ENCODE measurements at regions not wholly inside any gene's neighbourhood (a gene's known extent, or its start where the extent isn't known, plus 50 kb on each side); places are given as distances from the start of the nearest gene placed in this dataset.
"Not testable (repeated sequence)": the region's sequence is repeated elsewhere in the genome, so short reads cannot be mapped to it uniquely, and the experiment has no call there.

DNA sequence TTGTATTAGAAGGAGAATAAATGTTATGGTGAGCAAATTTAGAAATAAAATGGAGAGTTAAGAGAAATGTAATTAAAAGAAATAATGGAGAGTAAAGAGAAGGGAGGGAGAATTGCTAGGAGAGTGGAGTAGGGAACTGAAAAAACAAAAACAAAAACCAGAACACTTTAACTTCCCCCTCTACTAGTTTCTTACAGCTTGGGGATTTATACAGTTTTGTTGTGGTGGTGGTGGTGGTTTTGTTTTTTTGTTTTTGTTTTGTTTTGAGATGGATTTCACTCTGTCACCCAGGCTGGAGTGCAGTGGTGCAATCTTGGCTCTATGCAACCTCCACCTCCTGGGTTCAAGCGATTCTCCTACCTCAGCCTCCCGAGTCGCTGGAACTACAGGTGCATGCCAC is 322.4 kb downstream of the TMEM167A start:
- no peak for DNase-seq (ENCODE audit: low read depth)

DNA sequence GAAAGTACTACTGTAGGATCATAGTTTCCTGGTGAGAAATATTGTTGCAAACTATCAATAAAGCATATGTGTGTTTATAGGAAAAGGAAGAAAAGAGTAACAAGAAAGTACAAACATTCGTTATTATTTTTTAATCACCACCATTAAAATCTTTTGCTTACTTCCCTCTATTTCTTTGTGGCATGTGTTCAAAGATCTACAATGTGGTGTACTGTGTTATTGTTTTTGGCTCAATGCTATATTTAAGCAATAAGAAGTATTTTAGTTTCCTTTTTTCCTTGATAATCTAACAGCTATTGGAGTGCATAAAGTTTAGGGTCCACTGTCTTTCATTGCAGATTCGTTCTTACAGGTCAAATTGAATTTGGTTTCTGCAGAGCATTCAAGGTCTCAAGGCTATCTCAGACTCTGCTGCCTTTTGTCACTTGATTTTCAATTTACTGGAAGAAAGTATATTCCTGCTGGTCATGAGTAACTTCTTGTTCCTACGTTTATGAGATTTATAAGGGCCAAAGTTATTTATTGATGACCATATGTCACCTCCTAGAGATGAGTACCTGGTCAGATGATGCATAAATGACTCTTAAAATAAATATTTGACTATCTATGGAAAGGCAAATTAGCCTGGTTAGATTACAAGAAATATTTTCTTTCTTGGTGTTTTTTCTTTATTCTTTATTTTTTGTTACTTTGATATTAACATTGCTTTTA is 323.0 kb downstream of the TMEM167A start:
- DNase-seq (ENCODE audit: low read depth): no peak

DNA sequence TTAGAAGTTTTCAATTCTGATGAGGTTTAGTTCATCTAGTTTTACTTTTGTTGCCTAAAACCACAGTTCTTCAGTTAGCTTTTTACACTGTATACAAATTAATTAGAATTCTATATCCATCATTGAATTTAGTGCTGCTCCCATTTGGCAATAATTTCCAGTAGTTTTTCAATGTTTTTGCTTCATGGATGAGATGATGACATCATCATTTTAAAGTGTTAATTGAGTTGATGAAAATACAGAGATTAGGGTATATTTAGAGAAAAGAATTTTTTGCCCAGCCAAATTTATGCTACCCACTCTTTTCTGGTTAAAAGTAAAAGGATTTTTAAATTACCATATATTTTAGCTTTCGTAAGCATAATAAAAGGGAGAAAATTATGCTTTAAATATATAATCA is 323.8 kb downstream of the TMEM167A start:
- DNase-seq (ENCODE audit: low read depth): no peak

DNA sequence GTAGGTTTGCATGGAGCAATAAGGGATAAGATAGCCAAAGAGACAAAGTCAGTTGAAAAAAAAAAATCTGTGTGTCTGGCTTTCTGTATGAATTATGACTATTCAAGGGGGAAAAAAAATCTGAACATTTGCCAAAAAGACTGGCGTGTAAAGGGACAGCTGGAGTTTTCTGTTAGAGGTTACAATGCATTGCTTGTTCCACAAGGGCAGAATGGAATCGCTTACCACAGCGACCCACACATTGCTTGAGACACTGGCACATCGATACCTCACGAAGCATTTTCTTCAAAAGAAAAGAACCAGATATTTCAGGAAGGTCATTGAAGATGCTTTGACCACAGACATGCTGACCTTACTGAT is 327.8 kb downstream of the TMEM167A start:
- no peak for DNase-seq (ENCODE audit: low read depth)

DNA sequence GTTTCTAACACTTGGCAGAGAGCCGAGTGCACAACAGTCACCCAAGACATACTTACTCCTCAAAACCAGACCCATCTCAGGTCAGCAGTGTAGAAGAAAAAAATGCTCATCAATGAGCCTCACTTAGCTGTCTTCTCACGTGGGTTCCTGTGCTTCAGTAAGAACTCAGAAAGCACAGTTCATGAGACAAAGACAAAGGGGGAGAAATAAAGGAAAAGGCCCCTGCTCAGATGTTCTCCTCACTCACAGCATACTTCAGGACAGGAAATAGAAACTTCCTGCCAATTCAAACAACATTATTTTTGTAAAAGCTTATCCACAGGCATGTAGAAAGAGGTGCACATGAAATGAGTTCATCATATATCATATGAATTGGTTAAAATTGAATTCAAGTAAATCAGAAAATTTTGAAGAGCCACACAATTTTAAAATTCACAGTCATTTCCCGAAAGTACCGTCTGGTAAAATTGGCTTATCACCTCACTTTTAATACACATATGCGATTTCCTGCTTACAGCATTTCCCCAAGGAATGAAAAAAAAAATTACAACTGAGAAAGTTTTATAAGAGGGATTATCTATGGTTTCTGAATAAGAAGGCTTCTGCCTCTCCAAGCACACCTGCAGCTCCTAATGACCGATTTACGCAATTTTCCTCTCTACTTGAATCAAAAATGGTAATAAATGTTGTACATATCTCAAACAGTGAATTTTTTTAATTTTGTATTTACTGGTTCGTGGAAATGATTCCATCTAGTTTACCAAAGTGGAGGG is 328.3 kb downstream of the TMEM167A start:
- DNase-seq (ENCODE audit: low read depth): no peak

DNA sequence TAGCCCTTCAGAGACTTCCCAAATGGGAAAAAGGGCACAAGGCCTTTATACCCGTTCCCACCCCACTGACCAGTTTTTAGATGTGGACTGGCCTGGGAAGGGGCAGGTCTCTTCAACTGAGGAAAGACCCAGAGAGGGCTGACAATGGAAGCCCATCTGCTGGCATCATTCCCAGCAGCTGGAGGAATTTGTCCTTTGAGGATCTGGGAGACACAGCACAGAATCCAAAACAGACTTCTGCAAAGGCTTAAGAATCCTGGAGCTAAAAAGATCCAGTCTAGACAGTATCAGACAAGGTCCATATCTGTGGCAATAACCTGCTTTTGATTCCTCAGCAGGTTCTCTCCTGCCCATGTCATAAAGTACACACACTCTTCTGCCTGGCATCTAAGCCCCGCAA is 329.2 kb downstream of the TMEM167A start:
- no peak for DNase-seq (ENCODE audit: low read depth)

DNA sequence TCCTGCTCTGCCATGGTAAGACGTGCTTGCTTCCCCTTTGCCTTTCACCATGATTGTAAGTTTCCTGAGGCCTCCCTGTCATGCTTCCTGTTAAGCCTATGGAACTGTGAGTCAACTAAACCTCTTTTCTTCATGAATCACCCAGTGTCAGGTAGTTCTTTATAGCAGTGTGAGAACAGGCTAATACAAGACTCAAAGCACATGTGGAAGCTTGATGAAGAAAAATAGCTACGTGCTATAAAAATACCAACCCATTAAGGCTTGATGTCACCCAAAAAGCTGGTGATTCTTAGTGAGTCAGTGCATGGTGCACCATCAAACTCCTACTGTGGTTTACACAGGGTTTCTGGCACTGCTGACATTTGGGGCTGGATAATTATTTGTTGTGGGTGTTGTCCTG is 332.2 kb downstream of the TMEM167A start:
- DNase-seq (ENCODE audit: low read depth): no peak

DNA sequence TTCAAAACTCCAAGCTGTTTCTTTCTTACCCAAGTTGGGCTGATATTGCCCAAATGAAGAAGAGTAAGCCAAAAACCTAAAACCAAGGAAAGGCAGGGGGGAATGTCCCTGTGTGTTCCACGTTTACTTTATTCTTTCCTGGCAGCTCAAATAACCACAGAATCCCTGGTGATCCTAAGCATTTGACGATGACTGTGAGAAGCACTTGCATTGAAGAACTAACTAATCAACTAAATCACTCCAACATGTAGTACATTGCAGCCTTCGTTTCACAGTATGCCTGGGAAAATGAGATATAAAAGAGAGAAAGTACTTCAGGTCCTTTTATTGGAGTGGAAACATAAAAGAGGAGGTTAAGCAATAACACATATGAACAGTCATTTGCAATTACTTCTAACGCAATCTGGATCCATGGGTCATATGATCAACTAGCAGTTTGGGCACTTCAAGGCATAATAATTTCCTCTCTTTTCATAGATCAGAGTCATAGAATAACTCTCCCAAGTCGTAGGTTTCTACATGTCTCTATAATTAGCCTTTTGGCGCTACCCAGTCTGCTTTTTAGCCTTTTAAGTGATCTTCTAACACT is 338.4 kb downstream of the TMEM167A start:
- peak; percentile 55 for DNase-seq (ENCODE audit: low read depth)

DNA sequence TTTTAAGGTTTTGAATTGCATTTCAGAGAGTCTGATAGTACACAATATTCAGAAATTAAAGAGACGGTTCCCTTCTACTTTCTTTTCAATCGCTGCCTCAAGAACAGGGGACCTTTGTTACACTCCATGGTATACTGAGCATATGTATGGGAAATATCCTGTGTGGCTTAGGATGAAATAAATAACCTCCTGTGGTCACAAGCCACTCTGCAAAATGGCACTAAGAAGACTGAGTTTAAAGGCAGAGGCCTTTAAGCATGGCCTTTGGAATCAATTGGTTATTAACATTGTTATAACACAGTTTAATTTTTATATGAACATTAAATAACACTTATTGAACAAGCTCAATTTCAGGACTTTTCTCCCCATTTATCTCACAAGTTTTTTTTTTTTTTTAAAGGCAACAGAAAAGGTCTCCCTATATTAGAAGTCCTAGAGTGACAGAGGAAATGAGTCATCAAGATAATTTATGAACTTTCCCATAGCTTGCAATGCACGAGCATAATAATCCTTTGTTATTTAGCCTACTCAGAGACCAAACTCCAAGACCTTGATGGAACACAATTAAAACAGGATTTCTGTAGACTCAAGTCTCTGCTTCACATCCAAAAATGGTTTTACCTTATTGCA is 341.9 kb downstream of the TMEM167A start:
- DNase-seq (ENCODE audit: low read depth): no peak

DNA sequence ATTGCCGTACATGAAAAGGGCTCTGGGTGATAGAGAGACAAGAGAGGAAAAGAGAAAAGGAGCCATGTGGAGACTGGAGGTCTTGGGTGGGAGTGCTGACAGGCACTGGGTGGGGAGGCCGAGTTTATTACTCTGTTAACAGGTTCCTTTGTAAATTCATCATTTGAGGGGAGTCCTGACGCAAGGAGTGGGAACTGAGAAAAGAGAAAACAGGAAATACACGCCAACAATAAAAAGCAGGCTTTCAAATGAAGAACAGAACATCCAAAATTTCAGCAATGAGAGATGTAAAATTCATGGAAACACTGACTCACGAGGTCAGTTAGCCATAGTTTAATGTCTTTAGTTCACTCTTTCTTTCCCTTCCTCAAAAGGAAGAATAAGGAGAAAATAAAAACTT is 342.8 kb downstream of the TMEM167A start:
- DNase-seq (ENCODE audit: low read depth): peak; percentile 43

DNA sequence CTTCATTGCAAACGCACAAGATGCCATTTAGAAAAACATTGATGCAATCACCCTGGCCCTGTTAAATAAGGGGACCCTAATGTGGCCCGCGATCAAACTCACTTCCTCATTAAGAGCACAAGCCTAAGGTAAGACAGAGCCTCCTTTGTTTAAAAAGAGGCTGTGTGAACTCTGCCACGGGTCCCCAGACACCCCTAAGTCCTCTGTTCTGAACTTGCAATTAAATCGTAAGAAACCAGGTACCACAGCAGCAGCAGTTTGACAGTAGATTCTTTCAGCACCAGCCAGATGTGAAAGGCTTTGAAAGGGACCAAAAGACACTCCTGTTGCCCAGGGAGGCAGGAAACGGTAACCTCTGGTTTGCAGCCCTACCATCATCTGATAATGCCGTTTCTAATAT is 346.3 kb downstream of the TMEM167A start:
- DNase-seq (ENCODE audit: low read depth): no peak

DNA sequence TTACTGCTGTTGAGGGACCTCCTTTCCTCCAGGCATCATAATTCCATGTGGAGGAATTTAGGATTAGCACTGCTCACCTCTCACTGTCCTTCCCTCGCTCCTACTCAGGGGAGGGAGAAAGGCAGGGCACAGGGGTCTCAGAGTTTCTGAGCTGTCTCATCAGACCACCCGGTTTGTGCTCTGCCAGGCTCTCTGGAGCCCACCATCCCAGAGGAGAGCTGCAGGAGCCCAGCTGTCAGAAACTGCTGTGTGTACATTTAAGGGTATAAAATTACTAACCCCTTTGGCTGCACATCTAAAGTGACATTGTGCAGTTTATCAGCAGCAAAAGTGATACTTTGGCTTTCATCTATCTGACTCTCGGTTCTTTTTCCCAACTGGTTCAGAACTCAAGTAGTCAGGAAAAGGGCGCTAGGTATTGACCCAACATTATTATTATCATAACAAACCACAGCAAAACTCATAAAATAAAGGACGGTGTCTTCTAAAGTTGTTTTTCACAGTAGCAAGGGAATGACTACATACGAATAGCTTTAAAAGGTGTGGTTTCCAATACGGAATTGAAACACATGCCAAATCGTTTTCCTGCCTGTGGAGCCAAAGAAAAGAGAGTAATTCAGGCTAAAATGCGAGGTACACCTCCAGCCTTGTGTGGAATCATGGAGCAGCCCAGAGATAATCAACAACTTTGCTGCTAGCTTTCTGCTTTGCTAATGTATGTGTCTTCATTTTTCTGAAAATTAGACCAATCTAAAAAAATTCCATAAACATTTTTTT is 348.1 kb downstream of the TMEM167A start:
- DNase-seq (ENCODE audit: low read depth): no peak

DNA sequence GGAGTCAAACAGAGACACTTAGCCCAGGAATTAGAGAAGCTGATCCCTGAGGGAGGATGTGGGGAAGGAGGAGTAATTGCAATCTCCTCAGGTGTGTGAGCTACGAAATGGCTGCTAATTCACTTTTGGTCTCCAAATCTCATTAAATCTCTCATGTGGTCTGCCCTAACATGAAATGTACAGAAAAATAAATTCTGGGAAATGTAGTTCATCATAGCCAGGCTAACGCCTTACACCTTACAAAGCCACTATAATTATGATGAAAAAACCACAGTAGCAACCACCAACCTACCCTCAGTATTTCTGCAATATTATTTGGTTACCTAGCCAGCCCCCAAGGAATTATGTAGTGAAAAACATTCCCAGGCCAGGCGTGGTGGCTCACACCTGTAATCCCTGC is 354.0 kb downstream of the TMEM167A start:
- no peak for DNase-seq (ENCODE audit: low read depth)

DNA sequence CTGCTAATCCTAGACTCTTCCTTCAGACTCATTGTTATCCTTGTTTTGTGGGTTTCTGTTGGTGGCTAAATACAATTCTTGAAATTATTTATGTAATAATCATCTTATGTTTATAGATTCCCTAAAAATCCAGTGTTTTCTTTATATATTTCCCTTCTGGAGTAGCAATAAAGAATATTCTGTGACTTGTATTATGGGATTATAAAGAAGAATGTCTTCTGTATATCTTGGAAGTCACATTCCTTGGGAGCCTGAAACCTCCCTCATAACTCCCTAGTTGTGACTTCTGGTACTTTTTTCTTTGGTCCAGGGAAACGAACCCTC is 356.1 kb downstream of the TMEM167A start:
- no peak for DNase-seq (ENCODE audit: low read depth)

DNA sequence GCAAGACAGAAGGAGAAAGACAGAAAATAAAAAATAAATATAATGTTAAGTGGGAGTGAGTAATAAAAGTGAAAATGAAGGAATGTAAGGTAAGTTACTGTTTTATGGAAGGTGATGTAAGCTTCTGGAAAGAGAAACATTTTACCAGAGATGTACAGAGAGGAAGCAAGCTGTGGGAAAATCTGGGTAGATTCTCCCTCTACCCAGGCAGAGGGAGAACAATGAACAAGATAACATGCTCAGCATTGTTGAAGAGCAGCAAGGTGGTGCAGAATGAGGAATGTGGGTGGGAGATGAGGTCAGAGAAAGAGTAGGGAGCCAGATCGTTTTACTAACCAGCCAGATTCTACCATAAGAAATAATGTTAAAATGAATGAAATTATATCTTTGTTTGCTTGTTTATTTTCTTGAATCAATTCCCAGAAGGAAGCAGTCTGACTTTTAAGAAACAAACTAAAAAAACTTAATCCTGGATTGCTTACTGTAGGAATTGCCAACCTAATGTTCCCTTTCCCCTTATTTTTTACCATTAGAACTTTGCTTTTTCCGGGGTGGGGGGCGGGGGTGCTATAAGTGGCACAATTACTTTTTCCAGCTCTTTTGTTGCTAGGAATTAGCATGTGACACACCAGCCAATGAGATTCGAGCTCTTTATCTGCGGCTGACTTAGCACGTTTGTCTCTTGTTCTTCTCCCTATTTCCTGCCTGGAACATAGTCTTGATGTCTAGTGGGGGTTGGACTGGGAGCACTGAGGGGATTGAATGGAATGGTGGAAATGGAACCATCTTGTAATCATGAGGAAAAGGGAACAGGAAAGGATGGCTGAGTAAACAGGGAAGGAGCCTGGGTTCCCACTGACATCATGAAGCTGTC is 356.7 kb downstream of the TMEM167A start:
- no peak for DNase-seq (ENCODE audit: low read depth)

DNA sequence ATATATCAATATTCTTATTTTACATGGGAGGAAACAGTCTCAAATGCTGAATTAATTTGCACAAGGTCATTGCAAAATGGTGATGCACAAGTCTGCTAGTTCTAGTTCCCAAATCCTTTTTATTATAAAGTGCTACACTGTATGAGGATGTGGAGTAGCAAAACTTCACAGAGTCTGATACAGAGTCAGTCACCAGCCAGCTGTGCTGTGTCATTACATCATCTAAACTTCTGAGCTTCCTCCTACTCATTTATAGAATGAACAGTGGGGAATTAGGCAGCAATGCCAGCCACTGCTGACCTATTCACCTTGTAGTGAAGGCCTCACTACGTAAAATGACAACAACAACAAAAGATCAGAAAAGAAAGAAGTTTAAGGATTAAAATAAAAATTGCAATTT is 357.8 kb downstream of the TMEM167A start:
- no peak for DNase-seq (ENCODE audit: low read depth)

DNA sequence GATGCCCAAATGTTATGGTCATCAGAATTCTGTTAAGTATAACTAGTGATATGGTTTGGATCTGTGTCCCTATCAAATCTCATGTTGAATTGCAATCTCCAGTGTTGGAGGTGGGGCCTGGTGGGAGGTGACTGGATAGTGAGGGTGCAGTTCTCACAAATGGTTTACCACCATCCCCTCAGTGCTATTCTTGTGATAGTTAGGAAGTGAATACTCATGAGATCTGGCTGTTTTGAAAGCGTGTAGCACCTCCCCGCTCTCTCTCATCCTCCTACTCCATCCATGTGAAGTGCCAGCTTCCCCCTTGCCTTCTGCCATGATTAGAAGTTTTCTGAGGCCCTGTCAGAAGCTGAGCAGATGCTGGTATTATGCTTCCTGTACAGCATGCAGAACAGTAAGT is 359.5 kb downstream of the TMEM167A start:
- no peak for DNase-seq (ENCODE audit: low read depth)

DNA sequence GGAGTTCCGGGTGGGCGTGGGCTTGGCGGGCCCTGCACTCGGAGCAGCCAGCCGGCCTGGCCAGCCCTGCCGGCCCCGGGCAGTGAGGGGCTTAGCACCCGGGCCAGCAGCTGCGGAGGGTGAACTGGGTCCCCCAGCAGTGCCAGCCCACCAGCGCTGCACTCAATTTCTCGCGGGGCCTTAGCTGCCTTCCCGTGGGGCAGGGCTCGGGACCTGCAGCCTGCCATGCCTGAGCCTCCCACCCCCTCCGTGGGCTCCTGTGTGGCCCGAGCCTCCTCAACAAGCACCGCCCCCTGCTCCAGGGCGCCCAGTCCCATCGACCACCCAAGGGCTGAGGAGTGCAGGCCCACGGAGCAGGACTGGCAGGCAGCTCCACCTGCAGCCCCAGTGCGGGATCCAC is 362.5 kb downstream of the TMEM167A start:
- not testable (repeated sequence) for DNase-seq (ENCODE audit: low read depth)

DNA sequence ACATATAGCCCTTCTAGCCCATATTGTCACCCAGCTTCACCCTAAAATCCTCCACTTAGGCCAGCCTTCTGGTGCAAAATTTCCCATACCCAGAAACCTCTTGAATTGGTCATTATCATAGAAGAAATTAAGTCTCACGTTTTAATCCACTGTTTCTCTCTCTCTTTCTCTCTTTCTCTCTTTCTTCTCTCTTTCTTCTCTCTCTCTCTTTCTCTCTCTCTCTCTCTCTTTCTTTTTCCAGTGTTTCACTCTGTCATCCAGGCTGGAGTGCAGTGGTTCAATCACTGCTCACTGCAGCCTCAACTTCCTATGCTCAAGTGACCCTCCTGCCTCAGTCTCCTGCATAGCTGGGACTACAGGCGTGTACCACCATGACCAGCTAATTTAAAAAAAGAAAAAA is 363.4 kb downstream of the TMEM167A start:
- no peak for DNase-seq (ENCODE audit: low read depth)

DNA sequence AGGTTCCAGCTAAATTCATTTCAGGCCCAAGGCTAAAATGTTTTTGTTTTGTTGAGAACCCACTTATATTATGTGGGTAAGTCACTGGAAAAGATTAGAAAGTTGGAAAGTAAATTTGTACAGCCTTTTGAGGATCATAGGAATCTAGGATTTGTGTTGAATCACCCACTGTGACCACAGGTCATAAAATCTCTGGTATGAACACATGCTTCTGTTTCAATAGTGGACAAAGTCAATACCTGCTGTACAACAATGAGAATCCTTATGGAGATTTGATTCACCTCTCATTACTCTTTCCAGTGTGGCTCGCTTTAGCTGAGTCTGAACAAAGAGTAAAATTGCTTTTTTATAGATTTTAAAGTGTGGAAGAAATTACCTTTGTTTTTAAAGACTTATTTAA is 369.5 kb downstream of the TMEM167A start:
- no peak for DNase-seq (ENCODE audit: low read depth)

DNA sequence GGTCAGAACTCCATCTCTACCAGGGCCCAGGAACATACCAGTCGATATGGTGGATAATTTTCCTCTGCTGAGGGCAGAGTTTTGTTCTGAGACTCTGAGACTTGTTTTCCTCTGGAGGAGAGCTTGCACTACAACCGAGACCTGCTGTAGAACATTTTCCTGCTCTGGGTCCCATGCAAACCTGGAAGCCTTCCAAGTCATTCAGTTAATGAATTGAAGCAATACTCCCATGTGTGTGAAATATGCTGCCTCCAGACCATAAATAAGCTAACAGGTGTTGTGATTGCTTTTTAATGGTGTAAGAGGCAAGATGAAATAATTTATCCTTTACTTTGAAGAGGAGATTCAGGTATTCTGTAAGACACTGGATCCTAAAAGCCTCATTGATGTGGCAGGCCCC is 372.8 kb downstream of the TMEM167A start:
- no peak for DNase-seq (ENCODE audit: low read depth)

All from fibroblast of gingiva (primary cell).